HuH-7.5 (cell line): ENCODE measurements at regions not wholly inside any gene's neighbourhood (a gene's known extent, or its start where the extent isn't known, plus 50 kb on each side); places are given as distances from the start of the nearest gene placed in this dataset.
"Not testable (repeated sequence)": the region's sequence is repeated elsewhere in the genome, so short reads cannot be mapped to it uniquely, and the experiment has no call there.

Experiments used
- DNase-seq: peaks from one replicate; pipeline ENCODE4 v3.0.0; 2011; ENCODE audit warnings: low spot score

DNA sequence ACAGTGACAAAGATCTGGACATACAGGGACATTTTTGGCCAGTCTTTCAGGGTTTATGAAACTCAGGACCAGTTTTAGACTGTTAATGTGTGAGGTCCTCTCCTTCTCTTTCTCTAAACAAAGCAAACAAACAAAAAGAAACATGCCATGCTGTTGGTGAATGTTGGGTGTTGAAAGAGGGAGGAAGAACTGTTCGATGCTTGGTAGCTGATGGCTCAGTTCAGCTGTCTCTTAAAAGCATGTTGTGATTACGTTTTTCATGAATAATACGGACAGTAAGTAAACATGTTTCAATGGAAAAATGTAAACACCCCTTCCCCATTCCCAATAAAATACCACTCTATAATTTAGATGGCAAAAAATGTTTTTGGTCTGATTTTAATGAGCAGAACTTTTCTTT, 219.1 kb downstream of the SEC23IP start:
- DNase-seq = no peak

DNA sequence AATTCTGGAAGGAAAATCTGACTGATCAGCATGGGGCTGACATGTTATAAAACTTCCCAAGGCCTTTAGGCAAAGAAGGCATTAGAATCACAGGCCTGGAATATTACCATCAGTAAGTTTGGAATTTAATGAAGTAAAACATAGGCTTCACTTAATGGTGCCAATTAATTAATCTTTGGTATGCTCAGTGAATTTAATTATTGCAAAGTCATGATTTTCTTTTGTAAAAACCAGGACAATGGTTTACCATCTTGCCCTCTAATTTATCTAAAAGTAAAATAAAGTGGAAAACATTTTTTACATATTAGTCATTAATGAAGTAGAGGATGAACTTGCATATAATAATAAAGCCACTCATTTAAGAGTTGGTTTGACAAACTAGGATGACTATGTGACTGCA, 220.3 kb downstream of the SEC23IP start:
- DNase-seq = no peak

DNA sequence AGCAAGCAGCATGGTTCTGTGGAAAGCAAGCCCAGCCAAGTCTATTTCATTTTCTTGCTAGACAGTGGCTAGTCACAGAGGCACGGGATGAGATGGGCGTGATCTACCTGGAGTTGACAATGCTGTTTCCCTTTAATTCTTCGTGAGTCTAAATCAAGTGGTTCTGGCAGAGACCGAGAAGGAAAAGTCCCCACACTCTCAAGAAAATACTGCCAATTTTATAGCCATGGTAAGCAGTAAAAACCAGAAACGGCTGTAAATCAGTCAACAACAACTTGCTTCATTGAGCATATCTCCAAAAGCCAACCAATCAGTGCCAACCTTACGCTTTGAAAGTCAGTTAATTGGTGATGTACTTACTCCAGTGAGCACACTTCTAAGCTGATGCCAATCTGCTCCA, 223.4 kb downstream of the SEC23IP start:
- DNase-seq = no peak

DNA sequence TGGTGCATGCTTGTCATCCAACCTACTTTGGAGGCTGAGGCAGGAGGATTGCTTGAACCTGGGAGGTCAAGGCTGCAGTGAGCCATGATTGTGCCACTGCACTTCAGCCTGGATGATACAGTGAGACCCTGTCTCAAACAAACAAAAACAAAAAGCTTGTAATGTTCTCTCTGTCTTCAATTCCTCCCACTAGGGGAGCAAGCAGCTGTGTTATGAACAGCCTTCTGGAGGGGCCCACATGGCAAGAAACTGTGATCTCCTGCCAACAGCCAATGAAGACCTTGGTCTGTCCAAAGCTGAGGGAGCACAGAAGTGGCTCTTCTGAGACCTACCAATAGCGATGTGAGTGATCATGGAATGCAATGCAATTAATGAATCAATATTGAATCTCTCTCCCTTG, 229.2 kb downstream of the SEC23IP start:
- no peak for DNase-seq

DNA sequence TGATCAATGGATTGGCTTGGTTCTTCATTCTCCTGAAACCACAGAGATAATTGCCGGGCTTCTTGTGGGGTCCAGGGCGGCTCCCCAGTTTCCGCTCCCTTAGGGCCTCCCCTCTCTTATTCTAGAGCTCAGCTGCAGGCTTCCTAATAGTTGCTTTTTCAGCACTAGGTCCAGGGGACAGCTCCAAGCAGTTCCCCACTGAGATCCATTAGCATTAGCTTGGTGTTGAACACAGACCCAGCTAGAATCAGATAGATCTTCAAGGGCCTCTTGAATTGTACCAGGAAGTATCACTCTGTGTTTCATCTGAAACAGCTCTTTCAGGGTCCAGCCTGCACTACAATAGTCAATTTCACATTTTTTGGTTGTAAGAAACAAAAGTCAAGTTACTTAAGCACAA, 238.7 kb downstream of the SEC23IP start:
- no peak for DNase-seq

DNA sequence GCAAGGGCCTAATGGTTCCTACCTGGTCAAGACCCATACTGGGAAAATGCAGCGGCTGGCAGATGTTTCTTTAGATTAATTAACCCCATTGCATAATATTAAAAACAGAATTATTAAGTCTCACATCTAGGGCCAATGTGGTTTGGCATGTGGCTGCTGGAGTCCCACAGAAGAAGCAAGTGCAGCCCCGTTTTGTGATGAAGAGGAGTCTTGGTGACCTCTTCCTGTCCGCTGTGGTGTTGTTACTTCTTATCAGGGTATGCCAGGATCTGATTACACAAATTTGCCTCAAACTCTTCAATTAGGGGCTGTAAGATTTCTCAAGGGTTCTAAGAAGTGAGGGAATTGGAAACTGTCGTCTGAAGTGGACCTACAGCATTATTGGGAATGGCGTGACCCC, 240.3 kb downstream of the SEC23IP start:
- DNase-seq = no peak

DNA sequence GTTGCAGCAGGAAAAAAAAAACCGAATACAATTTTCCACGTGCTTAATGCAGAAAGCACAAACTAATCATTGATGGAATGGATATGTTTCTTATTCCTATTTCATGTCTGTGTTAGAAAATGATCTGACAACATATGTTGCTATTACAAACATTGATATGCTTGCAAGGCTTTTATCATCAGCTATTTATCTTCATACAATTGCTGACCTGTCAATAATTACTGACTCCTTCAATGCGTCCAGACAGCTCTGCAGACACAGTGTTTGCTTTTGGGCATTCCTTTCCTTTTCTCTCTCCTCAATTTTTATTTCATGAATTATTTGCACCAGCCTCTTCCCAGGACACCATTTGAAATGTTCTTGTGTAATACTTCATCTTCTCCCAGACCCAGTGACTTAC, 246.2 kb downstream of the SEC23IP start:
- no peak for DNase-seq

DNA sequence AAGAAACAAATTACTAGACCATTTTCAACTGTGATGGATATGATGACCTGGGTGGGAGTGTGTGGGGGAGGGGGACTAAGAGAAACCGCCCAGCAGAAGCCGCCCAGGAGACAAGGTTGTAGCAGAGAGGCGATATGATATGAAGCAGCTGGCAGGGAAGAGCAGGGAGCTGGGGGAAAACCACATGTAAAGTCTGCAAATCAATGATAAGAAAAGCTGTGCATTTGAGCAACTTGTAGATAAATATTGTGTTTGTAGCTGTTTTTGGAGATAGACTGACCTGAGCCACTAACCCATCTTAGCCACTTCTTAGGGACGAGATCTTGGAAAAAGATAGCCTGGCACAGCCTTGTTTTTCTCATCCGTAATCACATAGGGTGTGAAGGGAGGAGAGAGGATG, 252.6 kb downstream of the SEC23IP start:
- no peak for DNase-seq

DNA sequence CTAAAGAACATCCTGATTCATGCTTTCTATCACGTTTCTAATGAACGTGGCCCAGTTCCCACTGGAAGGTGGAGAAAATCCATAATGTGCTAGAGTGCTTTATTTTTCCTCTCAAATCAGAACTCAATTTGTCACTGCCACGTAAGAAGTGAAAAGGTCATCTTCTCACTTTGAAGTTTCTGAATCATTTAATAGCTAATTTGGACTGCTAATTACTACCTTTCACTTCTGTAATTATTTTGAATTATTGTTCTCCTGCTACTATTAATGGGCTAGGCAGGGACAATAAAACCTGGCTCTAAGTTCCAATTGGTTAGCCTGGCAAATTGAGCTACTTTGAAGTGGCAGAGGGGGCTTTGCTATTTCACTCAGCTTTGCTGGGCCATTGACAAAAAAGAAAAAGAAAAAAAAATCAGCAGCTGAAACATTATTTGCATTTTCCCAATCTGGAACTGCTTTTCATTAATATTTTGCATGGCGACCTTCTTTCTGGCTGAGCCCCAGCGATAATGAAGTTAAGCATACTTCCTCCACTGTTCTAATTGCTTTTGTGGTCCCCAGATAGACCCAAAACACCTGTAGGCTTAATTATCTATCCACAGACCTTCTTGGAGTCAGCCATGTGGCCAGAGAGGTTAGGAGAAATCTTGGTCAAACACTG, 264.2 kb downstream of the SEC23IP start:
- DNase-seq = no peak

DNA sequence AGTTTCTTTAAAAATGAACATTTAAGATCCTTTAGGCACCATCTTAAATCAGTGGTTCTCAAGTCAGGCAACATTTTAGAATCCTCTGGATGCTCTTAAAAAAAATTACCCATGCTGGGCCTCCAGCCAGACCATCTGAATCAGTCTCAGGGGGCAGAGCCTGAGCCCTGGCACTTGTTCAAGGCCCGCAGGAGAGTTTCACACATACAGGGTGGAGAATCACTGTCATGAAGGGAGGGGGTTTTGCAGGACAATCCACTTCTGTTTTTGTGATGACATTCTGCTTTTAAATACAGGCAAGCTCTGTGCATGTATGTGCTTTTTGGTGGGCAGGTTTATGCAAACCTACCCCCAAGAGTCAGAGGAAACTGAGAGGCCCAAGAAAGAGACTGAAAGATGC, 268.6 kb downstream of the SEC23IP start:
- DNase-seq = no peak

DNA sequence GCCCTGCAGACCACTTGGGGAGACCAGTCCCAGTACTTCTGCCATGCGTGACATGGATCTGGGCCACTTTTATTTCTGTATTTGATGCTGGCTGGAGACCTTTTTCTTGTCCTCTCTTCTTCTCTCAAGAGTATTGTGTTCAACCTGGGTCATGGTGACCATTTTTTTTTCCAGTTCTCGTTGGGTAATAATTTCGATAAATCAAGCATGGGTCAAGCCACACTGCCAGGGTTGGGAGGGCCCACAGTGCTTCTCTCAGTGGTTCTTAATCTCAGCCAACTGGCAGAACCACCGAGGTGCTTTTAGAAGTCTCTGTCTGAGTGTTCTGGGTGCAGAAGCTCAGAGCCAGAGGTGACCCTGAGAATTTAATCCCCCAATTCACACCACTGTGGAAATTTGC, 269.9 kb downstream of the SEC23IP start:
- DNase-seq = no peak

DNA sequence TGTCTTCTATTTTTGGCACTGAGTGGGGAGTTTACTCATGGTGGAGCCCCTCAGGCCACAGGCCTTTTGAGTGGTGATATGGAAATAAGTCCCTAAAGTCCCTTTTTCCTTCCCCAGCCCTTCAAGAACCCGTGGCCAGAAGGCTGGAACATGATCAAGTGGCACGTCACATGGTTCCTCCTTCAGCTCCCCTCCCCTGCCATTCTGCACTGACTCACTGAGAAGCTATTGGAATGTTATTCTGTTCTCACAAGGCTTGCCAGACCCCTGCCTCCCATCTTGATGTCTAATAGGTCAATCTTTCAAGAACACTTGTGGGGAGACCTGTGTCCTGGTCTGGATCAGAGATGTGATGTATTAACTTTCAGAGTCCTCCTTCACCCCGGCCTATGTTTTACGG, 279.8 kb downstream of the SEC23IP start:
- DNase-seq = no peak

DNA sequence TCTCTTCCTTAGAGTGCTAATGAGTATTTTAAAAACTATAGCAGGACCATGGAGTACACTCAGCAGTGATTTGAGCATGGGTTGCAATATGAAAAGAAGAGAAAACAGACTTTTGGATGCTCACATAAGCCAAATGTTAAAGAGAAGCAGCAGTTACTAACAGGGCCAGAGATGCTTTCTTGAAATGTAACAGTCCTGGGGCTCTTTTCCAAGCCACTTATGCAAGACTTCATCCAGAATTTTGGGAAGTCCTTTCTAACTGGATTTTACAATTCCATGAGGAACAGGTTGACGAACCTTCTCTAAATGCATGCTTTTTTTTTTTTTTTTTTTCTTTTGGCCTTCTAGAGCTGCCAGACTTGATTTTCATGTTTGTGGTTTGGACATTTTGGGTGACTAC, 282.0 kb downstream of the SEC23IP start:
- DNase-seq = no peak

DNA sequence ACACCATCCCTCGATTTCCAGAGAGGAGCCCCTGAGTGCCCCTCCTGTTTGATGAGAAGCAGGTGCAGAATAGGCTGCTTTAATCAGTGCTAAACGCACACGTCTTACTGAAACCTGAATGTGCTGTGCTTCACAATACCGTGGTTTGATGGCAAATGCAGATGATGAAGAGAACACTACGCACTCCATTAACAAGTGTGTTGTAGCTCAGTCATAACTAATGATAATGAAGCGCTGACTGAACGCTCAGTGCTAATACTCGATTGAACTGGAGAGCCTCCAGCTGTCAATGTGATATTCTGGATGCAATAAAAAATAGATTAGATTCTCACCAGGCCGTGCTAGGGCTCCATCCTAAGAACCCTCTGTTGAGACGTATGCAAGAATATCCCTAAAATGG, 279.7 kb upstream of the PLPP4 start:
- DNase-seq = no peak

DNA sequence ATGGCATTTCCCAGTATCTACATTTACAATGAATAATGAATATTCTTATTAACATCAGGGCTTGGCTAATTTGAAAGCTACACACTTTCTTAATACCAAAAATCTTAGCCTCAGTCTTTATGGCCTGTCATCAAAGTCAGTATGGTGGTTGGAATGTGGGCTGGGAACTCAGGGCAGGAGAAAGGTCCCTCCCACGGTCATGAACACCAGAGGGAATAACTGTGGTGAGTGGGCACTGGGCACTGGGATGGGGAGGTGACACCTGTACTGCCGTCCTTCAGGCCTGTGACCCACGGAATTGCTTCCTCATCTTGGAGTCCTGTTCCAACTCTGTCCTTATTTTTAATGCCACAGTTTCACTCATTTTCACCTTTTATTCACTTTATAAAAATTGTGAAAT, 276.9 kb upstream of the PLPP4 start:
- DNase-seq = no peak

DNA sequence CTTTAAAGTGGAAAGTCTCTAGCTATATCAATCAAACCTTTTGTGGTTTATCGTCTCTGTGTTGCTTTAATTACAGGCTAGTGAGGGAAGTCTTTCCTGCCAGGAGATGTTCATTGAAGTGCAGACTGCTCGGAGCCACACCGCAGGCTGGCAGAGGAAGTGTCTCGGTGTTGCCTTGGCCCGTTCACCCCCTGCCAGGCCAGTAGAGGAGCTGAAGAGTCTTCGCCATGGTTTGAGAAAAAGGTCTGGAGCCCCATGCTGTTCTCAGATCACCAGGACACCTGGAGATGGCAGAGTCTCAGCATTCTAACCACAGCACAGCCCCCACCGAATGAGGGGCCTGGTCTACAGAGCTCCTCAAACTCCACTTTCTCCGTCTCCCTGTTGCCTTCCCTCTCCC, 275.9 kb upstream of the PLPP4 start:
- no peak for DNase-seq

DNA sequence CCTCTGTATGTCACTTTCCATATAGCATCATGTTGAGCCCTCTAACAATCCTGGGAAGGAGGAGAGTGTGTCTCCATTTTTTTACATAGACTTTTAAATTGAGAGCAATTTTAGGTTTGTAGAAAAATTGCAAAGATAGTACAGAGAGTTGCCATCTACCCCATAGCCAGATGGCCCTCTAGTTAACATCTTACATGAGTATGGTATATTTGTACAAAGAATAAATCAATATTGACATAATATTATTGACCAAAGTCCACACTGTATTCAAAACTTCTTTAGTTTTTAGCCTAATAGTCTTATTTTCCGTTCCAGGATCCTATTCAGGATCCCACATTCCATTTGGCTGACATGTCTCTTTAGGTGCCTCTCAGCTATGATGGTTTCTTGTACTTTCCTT, 274.6 kb upstream of the PLPP4 start:
- no peak for DNase-seq

DNA sequence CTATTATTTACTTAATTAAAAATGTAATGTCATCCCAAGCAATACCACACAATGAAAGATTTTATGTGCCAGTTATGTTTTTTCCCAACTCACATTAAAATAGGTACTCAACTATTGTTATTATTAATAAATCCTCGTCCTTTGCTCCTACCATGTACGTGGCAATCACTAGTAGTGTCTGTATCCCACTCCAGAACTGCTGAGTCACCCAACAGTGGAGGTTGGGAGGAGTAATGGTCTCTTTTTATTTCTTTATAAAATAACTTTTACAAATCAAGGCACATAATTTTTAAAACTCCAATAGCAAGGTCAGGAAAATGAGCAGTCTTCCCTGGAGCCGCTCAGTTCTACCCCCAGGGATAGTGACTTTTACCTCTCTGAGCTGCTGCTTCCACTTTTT, 273.5 kb upstream of the PLPP4 start:
- no peak for DNase-seq

DNA sequence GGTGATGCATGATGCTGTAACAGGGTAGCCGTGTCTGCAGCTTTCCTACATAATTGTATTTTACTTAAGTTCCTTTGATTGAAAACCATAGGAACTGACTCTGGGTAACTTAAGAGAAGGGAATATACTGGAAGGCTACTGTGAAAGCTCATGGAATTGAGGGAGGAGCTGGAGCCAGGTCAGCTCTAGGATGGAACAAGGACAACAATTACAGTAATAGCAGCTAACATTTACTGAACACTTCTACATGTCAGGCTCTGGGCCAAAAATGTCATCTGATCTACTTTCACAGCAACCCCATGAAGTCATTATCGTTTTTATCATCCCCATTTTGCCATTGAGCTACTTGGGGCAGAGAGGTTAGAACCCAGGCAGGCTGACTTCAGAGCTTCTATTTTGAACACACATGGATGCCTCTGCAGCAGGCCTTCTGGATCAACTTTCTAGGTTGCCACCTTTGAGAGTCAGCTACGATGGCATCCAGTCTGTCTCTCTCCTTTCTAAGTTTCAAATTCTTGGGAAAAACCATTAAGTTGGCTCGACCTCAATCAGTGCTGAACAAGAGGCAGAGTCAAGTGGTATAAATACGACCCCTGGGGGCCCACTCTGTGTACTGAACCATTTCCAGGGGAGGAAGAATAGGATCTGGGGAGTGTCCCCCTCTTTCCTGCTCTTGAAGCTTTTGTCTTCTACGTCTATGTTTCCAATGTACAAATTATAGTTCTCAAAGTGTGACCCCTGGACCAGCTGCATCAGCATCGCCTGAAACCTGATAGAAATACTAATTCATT, 272.3 kb upstream of the PLPP4 start:
- no peak for DNase-seq

DNA sequence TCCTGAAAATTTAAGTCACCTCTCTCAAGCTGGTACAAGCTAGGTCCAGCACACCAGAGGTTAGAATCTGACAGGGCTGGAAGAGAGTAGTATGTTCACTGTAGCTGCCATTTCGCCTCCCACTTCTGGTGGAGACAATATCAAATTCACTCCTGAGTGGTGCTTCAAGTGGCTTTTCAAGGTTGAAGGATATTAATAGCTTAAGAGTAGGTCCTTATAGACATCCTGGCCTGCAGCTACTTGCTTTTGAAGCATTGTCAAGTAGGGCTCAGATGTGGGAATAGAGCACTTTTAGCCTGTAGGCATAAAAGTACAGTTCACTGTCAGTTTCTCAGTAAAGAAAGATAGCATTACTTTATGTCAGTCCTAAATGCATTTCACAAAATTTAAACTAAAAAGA, 270.5 kb upstream of the PLPP4 start:
- DNase-seq = no peak

DNA sequence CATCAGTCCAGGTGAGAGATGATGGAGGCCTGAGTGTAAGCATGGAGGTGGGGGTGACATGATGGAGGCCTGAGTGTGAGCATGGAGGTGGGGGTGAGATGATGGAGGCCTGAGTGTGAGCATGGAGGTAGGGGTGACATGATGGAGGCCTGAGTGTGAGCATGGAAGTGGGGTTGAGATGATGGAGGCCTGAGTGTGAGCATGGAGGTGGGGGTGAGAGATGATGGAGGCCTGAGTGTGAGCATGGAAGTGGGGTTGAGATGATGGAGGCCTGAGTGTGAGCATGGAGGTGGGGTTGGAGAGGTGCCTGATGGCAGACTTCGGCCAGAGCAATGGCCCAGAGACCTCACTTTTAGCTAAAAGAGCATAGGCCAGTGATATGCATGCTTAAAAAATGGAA, 269.9 kb upstream of the PLPP4 start:
- not testable (repeated sequence) for DNase-seq

DNA sequence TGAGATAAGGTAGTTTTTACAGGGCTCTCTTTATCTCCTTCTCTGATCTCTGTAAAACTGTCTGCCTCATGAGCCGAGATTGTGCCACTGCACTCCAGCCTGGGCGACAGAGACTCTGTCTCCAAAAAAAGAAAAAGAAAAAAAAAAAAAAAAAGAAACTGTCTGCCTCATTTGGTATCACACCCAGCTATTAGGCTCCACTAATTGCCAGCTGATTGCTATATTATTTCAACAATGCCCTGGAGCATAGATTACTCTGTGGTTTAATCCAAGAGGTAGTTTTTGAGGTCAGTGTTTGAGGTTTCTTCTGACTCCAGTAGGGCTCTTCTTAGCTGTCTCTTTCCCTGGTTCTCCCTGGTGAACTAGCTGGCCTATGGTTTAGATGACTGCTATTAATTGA, 268.1 kb upstream of the PLPP4 start:
- no peak for DNase-seq

DNA sequence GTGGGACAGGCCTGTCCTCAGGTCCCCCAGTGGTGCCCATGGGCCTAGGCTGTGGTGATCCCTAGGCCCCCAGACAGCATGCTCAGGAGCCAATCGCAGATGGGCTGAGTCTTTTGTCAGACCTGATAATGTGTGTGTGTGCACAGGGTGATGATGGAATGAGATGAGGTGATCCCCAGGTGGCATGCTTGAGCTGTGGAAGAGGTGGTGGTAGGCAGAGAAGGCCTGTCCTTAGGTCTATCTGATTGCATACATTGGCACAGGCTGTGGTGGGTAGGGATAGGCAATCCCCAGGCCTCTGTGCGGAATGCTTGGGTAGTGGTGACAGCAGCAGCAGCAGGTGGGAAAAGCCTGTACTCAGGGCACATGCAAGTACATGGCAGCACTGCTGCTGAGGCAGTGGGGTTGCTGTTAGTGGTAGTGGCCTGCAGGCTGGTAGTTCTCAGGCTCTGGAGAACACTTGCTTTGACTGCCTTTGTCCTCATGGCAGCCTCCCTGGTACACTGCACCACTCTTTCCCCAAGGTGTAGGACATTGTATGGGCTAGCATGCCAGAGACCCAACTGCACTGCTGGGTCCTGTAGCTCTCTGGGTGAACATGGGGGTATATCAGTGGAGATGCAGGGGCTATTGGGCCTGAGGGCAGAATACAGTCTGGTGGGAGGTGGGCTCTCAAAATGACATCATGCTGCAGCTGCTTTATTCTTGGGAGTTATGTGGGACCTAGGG, 260.9 kb upstream of the PLPP4 start:
- DNase-seq = no peak
